AG04450 (cell line): ENCODE measurements at regions not wholly inside any gene's neighbourhood (a gene's known extent, or its start where the extent isn't known, plus 50 kb on each side); places are given as distances from the start of the nearest gene placed in this dataset.

ENCODE experiments used
- CTCF ChIA-PET: fragments of 300-600, 350-600 bp; formaldehyde crosslinking; extraction: SDS; loops from one replicate; lab custom pipeline; 2022; ENCODE audit warnings: antibody characterized with exemption, inconsistent platforms; lab: Charles Lee
- POLR2A ChIA-PET: fragments of 350-600 bp; formaldehyde crosslinking; extraction: SDS; loops from one replicate; lab custom pipeline; 2021; ENCODE audit warnings: antibody characterized with exemption, inconsistent platforms; lab: Yijun Ruan, JAX
- DNase-seq: peaks from one replicate; pipeline ENCODE4 v3.0.0-alpha.2; 2011; ENCODE audit warnings: low read depth, low spot score
- H3K27ac ChIP-seq: one replicate; pipeline ENCODE4 v1.5.1; 2012; ENCODE audit warnings: low read depth, low read length, control low read depth
- H3K27me3 ChIP-seq: one replicate; pipeline ENCODE4 v1.6.0; 2012; ENCODE audit warnings: low read length; ENCODE audit not compliant: control insufficient read depth, insufficient read depth
- H3K4me3 ChIP-seq: 2 replicates; pipeline ENCODE4 v1.5.1; 2011; ENCODE audit warnings: mild to moderate bottlenecking, low read depth, low read length, control low read depth
- H3K9me3 ChIP-seq: 2 replicates; pipeline ENCODE4 v1.5.1; 2012; ENCODE audit warnings: low read length; ENCODE audit not compliant: control insufficient read depth, insufficient read depth
- TF ChIP-seq, protein P1 (sequence below): IDR thresholded peaks from 2 replicates; pipeline ENCODE4 v1.5.1; 2011; ENCODE audit warnings: low read depth, low read length, control low read depth, inconsistent platforms

DNA sequence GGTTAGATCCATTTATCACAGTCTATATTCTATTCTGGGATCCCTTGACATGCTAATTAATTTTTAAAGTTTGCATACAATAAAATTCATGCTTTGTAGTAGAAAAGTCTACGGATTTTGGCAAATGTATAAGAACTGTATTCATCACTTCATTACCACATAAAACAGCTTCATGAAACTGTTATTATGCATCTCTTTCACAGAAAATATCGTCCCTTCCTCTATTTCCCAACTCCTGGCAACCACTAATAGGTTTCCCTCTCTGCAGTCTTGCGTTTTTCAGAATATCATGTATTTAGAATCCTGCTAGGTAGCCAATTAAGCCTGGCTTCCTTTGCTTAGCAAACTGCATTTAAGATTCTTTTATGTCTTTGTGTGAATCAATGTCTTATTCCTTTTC is 441.3 kb upstream of the RGS17 start:
- Histone ChIP-seq H3K4me3 (no peak overlapping the region), H3K9me3 (no peaks in the 10 kb centered on the region), H3K27me3 (no peaks in the 10 kb centered on the region), H3K27ac (no peak overlapping the region)
- ChIA-PET CTCF (no interaction called here), POLR2A (no interaction called here)
- DNase-seq, result no peak
- TF ChIP-seq, protein P1, sequence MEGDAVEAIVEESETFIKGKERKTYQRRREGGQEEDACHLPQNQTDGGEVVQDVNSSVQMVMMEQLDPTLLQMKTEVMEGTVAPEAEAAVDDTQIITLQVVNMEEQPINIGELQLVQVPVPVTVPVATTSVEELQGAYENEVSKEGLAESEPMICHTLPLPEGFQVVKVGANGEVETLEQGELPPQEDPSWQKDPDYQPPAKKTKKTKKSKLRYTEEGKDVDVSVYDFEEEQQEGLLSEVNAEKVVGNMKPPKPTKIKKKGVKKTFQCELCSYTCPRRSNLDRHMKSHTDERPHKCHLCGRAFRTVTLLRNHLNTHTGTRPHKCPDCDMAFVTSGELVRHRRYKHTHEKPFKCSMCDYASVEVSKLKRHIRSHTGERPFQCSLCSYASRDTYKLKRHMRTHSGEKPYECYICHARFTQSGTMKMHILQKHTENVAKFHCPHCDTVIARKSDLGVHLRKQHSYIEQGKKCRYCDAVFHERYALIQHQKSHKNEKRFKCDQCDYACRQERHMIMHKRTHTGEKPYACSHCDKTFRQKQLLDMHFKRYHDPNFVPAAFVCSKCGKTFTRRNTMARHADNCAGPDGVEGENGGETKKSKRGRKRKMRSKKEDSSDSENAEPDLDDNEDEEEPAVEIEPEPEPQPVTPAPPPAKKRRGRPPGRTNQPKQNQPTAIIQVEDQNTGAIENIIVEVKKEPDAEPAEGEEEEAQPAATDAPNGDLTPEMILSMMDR, result no peak

DNA sequence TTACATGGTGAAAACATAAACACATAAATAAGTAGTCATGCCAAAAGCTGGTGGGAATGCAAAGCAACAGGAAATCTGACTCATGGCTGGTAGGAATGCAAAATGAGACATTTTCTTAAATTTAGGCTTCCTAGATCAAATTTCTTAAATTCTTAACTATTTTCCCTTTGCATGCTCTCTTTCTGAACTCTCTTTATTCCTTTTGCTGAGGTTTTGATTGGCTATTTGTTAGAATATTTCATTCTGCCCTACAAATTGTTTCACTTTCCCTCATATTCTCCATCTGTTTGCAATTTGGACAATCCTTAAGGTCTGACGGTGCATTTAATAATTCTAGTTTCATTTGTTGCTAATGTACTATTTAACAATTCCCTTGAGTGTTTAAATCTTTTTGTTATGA is 437.5 kb upstream of the RGS17 start:
- CTCF ChIA-PET, result no interaction called here
- POLR2A ChIA-PET, result no interaction called here
- no peak for DNase-seq
- Histone ChIP-seq H3K9me3 (no peaks in the 10 kb centered on the region), H3K4me3 (no peak overlapping the region), H3K27ac (no peak overlapping the region), H3K27me3 (no peaks in the 10 kb centered on the region)
- TF ChIP-seq, protein P1, result no peak

DNA sequence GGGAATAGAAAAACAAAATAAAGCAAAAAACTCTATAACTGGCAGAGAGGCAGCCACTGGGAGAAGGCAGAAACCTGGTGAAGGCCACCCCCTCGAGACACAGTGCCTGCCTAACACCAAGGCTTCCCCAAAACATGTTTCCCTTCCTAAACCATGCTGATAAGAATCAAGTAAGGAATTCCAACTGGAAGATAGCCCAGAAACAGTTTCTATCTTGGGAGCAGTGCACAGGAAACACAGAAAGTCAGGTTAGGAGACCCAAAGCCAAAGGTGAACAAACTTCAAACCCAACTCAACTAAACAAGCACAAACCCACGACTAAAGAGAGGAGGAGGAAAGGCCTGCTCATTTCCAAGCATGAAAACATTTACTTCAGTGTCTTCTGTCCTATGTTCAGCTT is 433.7 kb upstream of the RGS17 start:
- no peaks in the 10 kb centered on the region for H3K27me3 ChIP-seq
- no peak overlapping the region for H3K4me3 ChIP-seq
- TF ChIP-seq, protein P1, result no peak
- ChIA-PET CTCF (no interaction called here), POLR2A (no interaction called here)
- H3K27ac ChIP-seq, result no peak overlapping the region
- DNase-seq, result no peak
- no peaks in the 10 kb centered on the region for H3K9me3 ChIP-seq

DNA sequence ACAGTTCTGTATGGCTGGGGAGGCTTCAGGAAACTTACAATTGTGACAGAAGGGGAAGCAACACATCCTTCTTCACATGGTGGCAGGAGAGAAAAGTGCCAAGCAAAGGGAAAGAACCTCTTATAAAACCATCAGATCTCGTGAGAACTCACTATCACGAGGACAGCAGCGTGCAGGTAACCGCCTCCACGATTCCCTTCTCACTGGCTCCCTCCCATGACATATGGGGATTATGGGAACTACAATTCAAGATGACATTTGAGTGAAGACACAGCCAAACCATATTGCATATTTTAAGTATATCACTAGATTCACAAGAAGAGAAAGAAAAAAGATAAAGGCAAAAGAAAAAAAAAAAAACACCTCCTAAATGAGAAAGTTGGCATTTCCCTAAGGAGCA is 431.9 kb upstream of the RGS17 start:
- CTCF ChIA-PET, result no interaction called here
- no peaks in the 10 kb centered on the region for H3K27me3 ChIP-seq
- TF ChIP-seq, protein P1, result no peak
- POLR2A ChIA-PET, result no interaction called here
- no peaks in the 10 kb centered on the region for H3K9me3 ChIP-seq
- DNase-seq, result no peak
- H3K27ac ChIP-seq, result no peak overlapping the region
- no peak overlapping the region for H3K4me3 ChIP-seq

DNA sequence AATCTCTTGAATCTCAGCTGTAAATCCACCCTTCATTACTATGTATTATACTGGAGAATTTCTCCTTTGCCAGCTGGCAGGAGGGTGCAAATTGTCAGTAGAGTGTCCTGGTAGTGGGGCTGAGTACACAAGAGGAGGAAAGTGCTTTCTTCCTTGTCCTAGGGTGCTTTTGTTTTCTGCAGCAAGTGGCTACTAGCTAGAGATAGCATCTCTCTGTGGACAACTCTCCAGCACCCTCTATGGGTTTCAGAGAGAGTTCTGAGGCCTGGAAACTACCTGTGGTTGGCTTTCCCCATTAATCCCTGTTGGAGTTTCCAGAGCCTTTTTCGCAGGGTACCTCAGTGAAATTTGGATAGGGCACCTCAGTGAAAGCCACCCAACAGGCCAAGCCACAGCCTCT is 422.5 kb upstream of the RGS17 start:
- H3K27me3 ChIP-seq, result no peaks in the 10 kb centered on the region
- ChIA-PET POLR2A (no interaction called here), CTCF (no interaction called here)
- no peak overlapping the region for H3K27ac ChIP-seq
- TF ChIP-seq, protein P1, result peak; percentile 22; the same call in 1 of the 2 replicates
- H3K4me3 ChIP-seq, result no peak overlapping the region
- DNase-seq, result no peak
- peaks cover 2% of the 10 kb centered on the region; the same call in 1 of the 2 replicates for H3K9me3 ChIP-seq
